Mesendoderm (in vitro differentiated cells): ENCODE measurements at regions not wholly inside any gene's neighbourhood (a gene's known extent, or its start where the extent isn't known, plus 50 kb on each side); places are given as distances from the start of the nearest gene placed in this dataset.

Experiments used
- DNase-seq: peaks from one replicate; pipeline ENCODE4 v3.0.0; 2013
- H2AK5ac ChIP-seq: 2 replicates; pipeline ENCODE4 v1.6.1; 2013; ENCODE audit warnings: low read length, inconsistent platforms
- H2BK120ac ChIP-seq: 2 replicates; pipeline ENCODE4 v1.6.1; 2013; ENCODE audit warnings: low read depth, mild to moderate bottlenecking, low read length, moderate library complexity, mixed read lengths
- H2BK15ac ChIP-seq: replicated peaks from 2 replicates; pipeline ENCODE4 v1.6.1; 2013; ENCODE audit warnings: low read depth, mild to moderate bottlenecking, moderate library complexity
- H2BK5ac ChIP-seq: 2 replicates; pipeline ENCODE4 v1.6.1; 2013; ENCODE audit warnings: low read length, inconsistent platforms
- H3K18ac ChIP-seq: 2 replicates; pipeline ENCODE4 v1.6.1; 2013; ENCODE audit warnings: mild to moderate bottlenecking, low read length, mixed read lengths
- H3K23ac ChIP-seq: one replicate; pipeline ENCODE4 v1.6.1; 2013; ENCODE audit warnings: low read length
- H3K27ac ChIP-seq: 2 replicates; pipeline ENCODE4 v1.5.1; 2013; ENCODE audit warnings: low read depth, mild to moderate bottlenecking, inconsistent platforms, low read length, moderate library complexity
- H3K27me3 ChIP-seq: 2 replicates; pipeline ENCODE4 v1.6.1; 2013; ENCODE audit warnings: low read length, control low read depth, mild to moderate bottlenecking, inconsistent platforms; ENCODE audit not compliant: insufficient read depth, poor library complexity
- H3K36me3 ChIP-seq: 2 replicates; pipeline ENCODE4 v1.6.1; 2013; ENCODE audit warnings: low read length, inconsistent platforms; ENCODE audit not compliant: control insufficient read depth, insufficient read depth
- H3K4ac ChIP-seq: one replicate; pipeline ENCODE4 v1.6.1; 2013; ENCODE audit warnings: low read depth, mild to moderate bottlenecking, low read length, moderate library complexity
- H3K4me1 ChIP-seq: 2 replicates; pipeline ENCODE4 v1.6.1; 2013; ENCODE audit warnings: low read depth, low read length, inconsistent platforms; ENCODE audit not compliant: control insufficient read depth
- H3K4me2 ChIP-seq: 2 replicates; pipeline ENCODE4 v1.6.1; 2013; ENCODE audit warnings: low read length
- H3K4me3 ChIP-seq: 2 replicates; pipeline ENCODE4 v1.5.1; 2013; ENCODE audit warnings: mild to moderate bottlenecking, low read length
- H3K56ac ChIP-seq: one replicate; pipeline ENCODE4 v1.6.1; 2013; ENCODE audit warnings: low read length
- H3K79me1 ChIP-seq: 2 replicates; pipeline ENCODE4 v1.6.1; 2013; ENCODE audit warnings: low read length, inconsistent platforms
- H3K79me2 ChIP-seq: 2 replicates; pipeline ENCODE4 v1.6.1; 2013; ENCODE audit warnings: mild to moderate bottlenecking, low read length; ENCODE audit not compliant: control insufficient read depth, insufficient read depth
- H3K9ac ChIP-seq: 2 replicates; pipeline ENCODE4 v1.6.1; 2013; ENCODE audit warnings: low read length, inconsistent platforms
- H4K5ac ChIP-seq: one replicate; pipeline ENCODE4 v1.6.1; 2013; ENCODE audit warnings: low read length
- H4K8ac ChIP-seq: one replicate; pipeline ENCODE4 v1.6.1; 2013; ENCODE audit warnings: low read depth, mild to moderate bottlenecking, control low read depth, low read length, moderate library complexity
- WGBS: extraction: QIAGEN DNeasy Blood & Tissue Kit; methylation state at CpG from one replicate; pipeline ENCODE4 v1.1.7; 2013; ENCODE audit warnings: low lambda C conversion rate, missing lambda C conversion rate; ENCODE audit not compliant: insufficient coverage; ENCODE audit errors: extremely low coverage; 5-methylcytosine and 5-hydroxymethylcytosine counted together

DNA sequence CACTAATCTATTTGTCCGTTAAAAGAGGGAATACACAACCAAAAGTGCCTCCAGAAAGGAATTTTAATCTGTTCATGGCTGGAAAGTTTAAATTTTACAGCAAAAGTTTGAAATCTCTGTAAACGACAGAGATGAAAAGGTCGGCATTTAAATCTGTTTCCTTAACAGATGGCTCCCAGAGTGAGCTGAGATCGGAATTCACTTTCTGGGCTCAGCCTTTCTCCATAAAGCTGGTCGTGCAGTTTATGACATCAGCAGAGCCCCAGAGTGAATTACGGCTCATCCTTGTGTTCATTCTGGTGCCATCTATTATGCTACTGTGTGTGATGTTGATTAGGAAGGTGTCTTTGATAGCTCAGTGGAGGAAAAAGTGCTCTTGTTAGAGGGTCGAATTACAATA is 117.6 kb upstream of the ZFP64 start:
- Histone ChIP-seq H3K4me2 (no peak overlapping the region), H3K27ac (no peak overlapping the region), H2BK15ac (no peak overlapping the region), H3K36me3 (no peaks in the 10 kb centered on the region), H3K79me1 (no peaks in the 10 kb centered on the region), H3K4me3 (no peak overlapping the region), H2AK5ac (no peak overlapping the region), H2BK120ac (no peak overlapping the region), H3K79me2 (no peaks in the 10 kb centered on the region), H3K27me3 (no peaks in the 10 kb centered on the region), H2BK5ac (no peak overlapping the region), H3K4me1 (no peaks in the 10 kb centered on the region), H3K9ac (no peak overlapping the region), H3K18ac (no peak overlapping the region), H4K5ac (no peak overlapping the region), H3K56ac (no peak overlapping the region), H4K8ac (no peak overlapping the region), H3K23ac (no peak overlapping the region), H3K4ac (no peak overlapping the region)
- WGBS: no CpG with 5 or more reads among the region's 7 CpGs
- DNase-seq: no peak

GRCh38 chr20:52306477-52306876 is 114.9 kb upstream of the ZFP64 start:
- H3K79me1 ChIP-seq: no peaks in the 10 kb centered on the region
- no peak overlapping the region for H3K9ac ChIP-seq
- no peak for DNase-seq
- H2BK5ac ChIP-seq: no peak overlapping the region
- H3K79me2 ChIP-seq: no peaks in the 10 kb centered on the region
- H2BK15ac ChIP-seq: no peak overlapping the region
- no peak overlapping the region for H3K4ac ChIP-seq
- WGBS: no CpG with 5 or more reads among the region's 4 CpGs
- H3K56ac ChIP-seq: no peak overlapping the region
- H3K23ac ChIP-seq: no peak overlapping the region
- H3K27me3 ChIP-seq: no peaks in the 10 kb centered on the region
- no peak overlapping the region for H4K8ac ChIP-seq
- H3K36me3 ChIP-seq: no peaks in the 10 kb centered on the region
- no peak overlapping the region for H3K27ac ChIP-seq
- no peak overlapping the region for H3K4me3 ChIP-seq
- no peaks in the 10 kb centered on the region for H3K4me1 ChIP-seq
- no peak overlapping the region for H2BK120ac ChIP-seq
- no peak overlapping the region for H3K18ac ChIP-seq
- H2AK5ac ChIP-seq: no peak overlapping the region
- no peak overlapping the region for H4K5ac ChIP-seq
- no peak overlapping the region for H3K4me2 ChIP-seq

GRCh38 chr20:52305858-52306257 is 114.3 kb upstream of the ZFP64 start:
- Histone ChIP-seq H3K4ac (no peak overlapping the region), H3K79me2 (no peaks in the 10 kb centered on the region), H3K36me3 (no peaks in the 10 kb centered on the region), H3K27me3 (no peaks in the 10 kb centered on the region), H3K4me3 (no peak overlapping the region), H3K79me1 (no peaks in the 10 kb centered on the region), H4K5ac (no peak overlapping the region), H3K23ac (no peak overlapping the region), H3K56ac (no peak overlapping the region), H2BK5ac (no peak overlapping the region), H3K4me2 (no peak overlapping the region), H4K8ac (no peak overlapping the region), H3K27ac (no peak overlapping the region), H2BK15ac (no peak overlapping the region), H3K18ac (no peak overlapping the region), H2AK5ac (no peak overlapping the region), H3K4me1 (no peaks in the 10 kb centered on the region), H2BK120ac (no peak overlapping the region), H3K9ac (no peak overlapping the region)
- WGBS: no CpG with 5 or more reads among the region's 7 CpGs
- no peak for DNase-seq

GRCh38 chr20:52305024-52305645 is 113.6 kb upstream of the ZFP64 start:
- Histone ChIP-seq H3K4me3 (no peak overlapping the region), H4K8ac (no peak overlapping the region), H3K36me3 (no peaks in the 10 kb centered on the region), H3K56ac (no peak overlapping the region), H3K27me3 (no peaks in the 10 kb centered on the region), H3K4me1 (no peaks in the 10 kb centered on the region), H3K18ac (no peak overlapping the region), H2BK5ac (no peak overlapping the region), H2BK15ac (no peak overlapping the region), H3K4me2 (no peak overlapping the region), H3K79me2 (no peaks in the 10 kb centered on the region), H3K9ac (no peak overlapping the region), H4K5ac (no peak overlapping the region), H3K79me1 (no peaks in the 10 kb centered on the region), H3K23ac (no peak overlapping the region), H3K27ac (no peak overlapping the region), H2AK5ac (no peak overlapping the region), H2BK120ac (no peak overlapping the region), H3K4ac (no peak overlapping the region)
- no peak for DNase-seq
- WGBS: no CpG with 5 or more reads among the region's 3 CpGs

- Histone ChIP-seq H2AK5ac (no peak overlapping the region), H3K9ac (no peak overlapping the region), H3K4me2 (no peak overlapping the region), H3K4me1 (no peaks in the 10 kb centered on the region), H3K18ac (no peak overlapping the region), H3K36me3 (no peaks in the 10 kb centered on the region), H2BK120ac (no peak overlapping the region), H3K23ac (no peak overlapping the region), H2BK5ac (no peak overlapping the region), H3K27me3 (no peaks in the 10 kb centered on the region), H3K79me1 (no peaks in the 10 kb centered on the region), H3K56ac (no peak overlapping the region), H2BK15ac (no peak overlapping the region), H3K27ac (no peak overlapping the region), H3K4me3 (no peak overlapping the region), H3K4ac (no peak overlapping the region), H4K8ac (no peak overlapping the region), H3K79me2 (no peaks in the 10 kb centered on the region), H4K5ac (no peak overlapping the region)
- no CpG with 5 or more reads among the region's 7 CpGs for WGBS
- no peak for DNase-seq
These were observed 111.8 kb upstream of the ZFP64 start for GRCh38 chr20:52303281-52303950.

DNA sequence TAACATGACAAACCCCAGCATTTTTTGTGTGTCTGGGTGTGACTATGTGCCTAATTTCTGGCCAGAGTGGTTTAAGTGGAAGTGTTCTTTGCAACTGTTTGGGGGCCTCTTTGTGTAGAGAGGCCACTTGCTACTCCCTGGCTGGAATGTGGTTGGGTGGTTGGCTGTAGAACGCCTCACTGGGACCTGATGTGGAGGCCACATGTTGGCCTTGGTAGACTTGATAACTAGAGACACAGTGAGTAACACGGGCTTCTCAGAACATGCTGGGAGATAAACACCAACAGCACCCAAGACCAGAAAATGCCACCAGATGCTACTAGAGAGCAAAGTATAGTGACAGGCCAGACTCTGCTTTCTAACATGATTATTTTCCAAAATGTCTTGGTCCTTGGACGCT is 111.2 kb upstream of the ZFP64 start:
- H3K27me3 ChIP-seq: no peaks in the 10 kb centered on the region
- H3K4me2 ChIP-seq: no peak overlapping the region
- no peak overlapping the region for H3K9ac ChIP-seq
- no peak overlapping the region for H4K8ac ChIP-seq
- H3K4me1 ChIP-seq: no peaks in the 10 kb centered on the region
- no peaks in the 10 kb centered on the region for H3K79me1 ChIP-seq
- H2BK5ac ChIP-seq: no peak overlapping the region
- no peak overlapping the region for H3K27ac ChIP-seq
- no peak for DNase-seq
- no peak overlapping the region for H4K5ac ChIP-seq
- H3K36me3 ChIP-seq: no peaks in the 10 kb centered on the region
- no peak overlapping the region for H2BK120ac ChIP-seq
- no peak overlapping the region for H2AK5ac ChIP-seq
- H3K79me2 ChIP-seq: no peaks in the 10 kb centered on the region
- no peak overlapping the region for H3K56ac ChIP-seq
- no peak overlapping the region for H3K18ac ChIP-seq
- WGBS: no CpG with 5 or more reads among the region's 3 CpGs
- no peak overlapping the region for H3K23ac ChIP-seq
- H3K4me3 ChIP-seq: no peak overlapping the region
- no peak overlapping the region for H2BK15ac ChIP-seq
- H3K4ac ChIP-seq: no peak overlapping the region
